GM23338 (cell line): ENCODE measurements at regions not wholly inside any gene's neighbourhood (a gene's known extent, or its start where the extent isn't known, plus 50 kb on each side); places are given as distances from the start of the nearest gene placed in this dataset.

Experiments
- ATAC-seq: fragments of 200-7000 bp; cut with Tn5 transposase; 3 replicates; pipeline ENCODE4 v1.9.1; 2020
- DNase-seq: peaks from one replicate; pipeline ENCODE4 v3.0.0-alpha.2; 2015; ENCODE audit warnings: low spot score
- H2AFZ ChIP-seq: fragments of 200-600 bp; sonication (generic); 2 replicates; pipeline ENCODE4 v1.8.0; 2016; ENCODE audit warnings: antibody characterized with exemption, mild to moderate bottlenecking, moderate library complexity
- H3F3A ChIP-seq: fragments of 200-600 bp; sonication (generic); replicated peaks from 2 replicates; pipeline ENCODE4 v1.8.0; 2017; ENCODE audit warnings: antibody characterized with exemption, mixed run types, low read depth
- H3K27ac ChIP-seq: fragments of 200-600 bp; sonication (generic); 2 replicates; pipeline ENCODE4 v1.6.1; 2016; ENCODE audit warnings: low read depth
- H3K27me3 ChIP-seq: fragments of 200-600 bp; sonication (generic); 2 replicates; pipeline ENCODE4 v1.8.0; 2016; ENCODE audit warnings: mild to moderate bottlenecking, mixed run types, moderate library complexity; ENCODE audit not compliant: insufficient read depth
- H3K36me3 ChIP-seq: fragments of 200-600 bp; sonication (generic); 2 replicates; pipeline ENCODE4 v1.8.0; 2016; ENCODE audit warnings: mild to moderate bottlenecking; ENCODE audit not compliant: insufficient read depth
- H3K4me1 ChIP-seq: fragments of 200-600 bp; sonication (generic); 2 replicates; pipeline ENCODE4 v1.8.0; 2016; ENCODE audit warnings: mild to moderate bottlenecking, moderate library complexity; ENCODE audit not compliant: insufficient read depth
- H3K4me2 ChIP-seq: fragments of 200-600 bp; sonication (generic); 2 replicates; pipeline ENCODE4 v1.7.1; 2017; ENCODE audit warnings: mixed run types
- H3K4me3 ChIP-seq: fragments of 200-600 bp; sonication (generic); 2 replicates; pipeline ENCODE4 v1.6.1; 2016; ENCODE audit warnings: mixed run types
- H3K79me2 ChIP-seq: fragments of 200-600 bp; sonication (generic); replicated peaks from 2 replicates; pipeline ENCODE4 v1.8.0; 2017; ENCODE audit warnings: mild to moderate bottlenecking; ENCODE audit not compliant: insufficient read depth
- H3K9me2 ChIP-seq: fragments of 200-600 bp; sonication (generic); 2 replicates; pipeline ENCODE4 v1.8.0; 2017; ENCODE audit not compliant: insufficient read depth
- H4K20me1 ChIP-seq: fragments of 200-600 bp; sonication (generic); replicated peaks from 2 replicates; pipeline ENCODE4 v1.8.0; 2017; ENCODE audit warnings: mild to moderate bottlenecking; ENCODE audit not compliant: insufficient read depth
- H3K27ac Mint-ChIP-seq: 2 replicates; pipeline ENCODE4 v1.8.0; 2020; ENCODE audit warnings: inconsistent platforms, mild to moderate bottlenecking, moderate library complexity, mixed read lengths
- H3K27me3 Mint-ChIP-seq: 3 replicates; pipeline ENCODE4 v1.8.0; 2022; ENCODE audit warnings: low read depth, mild to moderate bottlenecking, moderate library complexity, mixed read lengths, inconsistent platforms; ENCODE audit not compliant: insufficient read depth, poor library complexity
- H3K36me3 Mint-ChIP-seq: 3 replicates; pipeline ENCODE4 v1.8.0; 2021; ENCODE audit warnings: low read depth, mild to moderate bottlenecking, inconsistent platforms, moderate library complexity, mixed read lengths
- H3K4me1 Mint-ChIP-seq: 3 replicates; pipeline ENCODE4 v1.8.0; 2020; ENCODE audit warnings: mild to moderate bottlenecking, inconsistent platforms, mixed read lengths
- H3K4me3 Mint-ChIP-seq: 3 replicates; pipeline ENCODE4 v1.8.0; 2021; ENCODE audit warnings: moderate library complexity, mild to moderate bottlenecking, inconsistent platforms, mixed read lengths
- H3K9me3 Mint-ChIP-seq: 3 replicates; pipeline ENCODE4 v1.8.0; 2020; ENCODE audit warnings: moderate library complexity, mild to moderate bottlenecking, inconsistent platforms, mixed read lengths
- CREB1 ChIP-seq: fragments of 250-450 bp; sonication (Bioruptor Pico); IDR thresholded peaks from 2 replicates; pipeline ENCODE4 v1.5.0; 2020; ENCODE audit warnings: low read depth, mild to moderate bottlenecking, moderate library complexity
- CTCF ChIP-seq, 2 experiments: fragments of 200-600 bp in 1 of 2; sonication (generic) in 1 of 2; conservative IDR thresholded peaks; 2 replicates each; pipeline versions ENCODE4 v1.5.1 to v1.6.1; 2016 to 2017; ENCODE audit warnings: antibody characterized with exemption in 2 of 2, low read depth in 2 of 2, mild to moderate bottlenecking in 2 of 2, moderate library complexity in 1 of 2
- ETS1 ChIP-seq: IDR thresholded peaks from 2 replicates; pipeline ENCODE4 v1.6.1; 2016; ENCODE audit warnings: antibody characterized with exemption
- EZH2 ChIP-seq: fragments of 200-600 bp; sonication (generic); IDR thresholded peaks from one replicate; pipeline ENCODE4 v1.8.0; 2017; ENCODE audit warnings: antibody characterized with exemption, mild to moderate bottlenecking, low read depth; ENCODE audit not compliant: unreplicated experiment
- EZH2phosphoT487 ChIP-seq: fragments of 200-600 bp; sonication (generic); IDR thresholded peaks from one replicate; pipeline ENCODE4 v1.8.1; 2018; ENCODE audit warnings: antibody characterized with exemption; ENCODE audit not compliant: unreplicated experiment
- JUNB ChIP-seq: IDR thresholded peaks from one replicate; pipeline ENCODE4 v1.6.1; 2016; ENCODE audit warnings: antibody characterized with exemption; ENCODE audit not compliant: unreplicated experiment
- NANOG ChIP-seq: IDR thresholded peaks from 2 replicates; pipeline ENCODE4 v1.6.1; 2016; ENCODE audit warnings: antibody characterized with exemption, borderline replicate concordance
- POLR2AphosphoS5 ChIP-seq: IDR thresholded peaks from 2 replicates; pipeline ENCODE4 v1.6.1; 2016; ENCODE audit warnings: antibody characterized with exemption, low read depth
- STAT1 ChIP-seq: IDR thresholded peaks from one replicate; pipeline ENCODE4 v1.6.1; 2016; ENCODE audit warnings: antibody characterized with exemption; ENCODE audit not compliant: unreplicated experiment
- ZNF114 ChIP-seq: fragments of 250-450 bp; sonication (Bioruptor Pico); IDR thresholded peaks from 2 replicates; pipeline ENCODE4 v1.5.0; 2020; ENCODE audit warnings: mild to moderate bottlenecking, moderate library complexity
- ZNF331 ChIP-seq: fragments of 250-450 bp; sonication (Bioruptor Pico); IDR thresholded peaks from 2 replicates; pipeline ENCODE4 v1.5.0; 2020; ENCODE audit warnings: low read depth, mild to moderate bottlenecking, moderate library complexity
- TF ChIP-seq, protein P1 (sequence below): IDR thresholded peaks from one replicate; pipeline ENCODE4 v1.6.1; 2018; ENCODE audit warnings: antibody characterized with exemption; ENCODE audit not compliant: unreplicated experiment

GRCh38 chrX:13373431-13374187 is 53.8 kb upstream of the ATXN3L start:
- Mint-ChIP-seq H3K27ac (no peak overlapping the region), H3K36me3 (no peaks in the 10 kb centered on the region), H3K4me3 (no peak overlapping the region), H3K27me3 (peaks cover 4% of the 10 kb centered on the region), H3K4me1 (peaks cover 17% of the 10 kb centered on the region; the same call in 2 of the 3 replicates), H3K9me3 (no peaks in the 10 kb centered on the region)
- Histone ChIP-seq H3K4me1 (peaks cover 15% of the 10 kb centered on the region; the same call in 1 of the 2 replicates), H3K9me2 (no peaks in the 10 kb centered on the region), H2AFZ (no peak overlapping the region), H3K4me3 (no peak overlapping the region), H3K27ac (no peak overlapping the region), H3F3A (no peaks in the 10 kb centered on the region), H4K20me1 (no peaks in the 10 kb centered on the region), H3K27me3 (no peaks in the 10 kb centered on the region), H3K36me3 (no peaks in the 10 kb centered on the region), H3K79me2 (no peaks in the 10 kb centered on the region), H3K4me2 (no peak overlapping the region)
- no peak for DNase-seq
- TF ChIP-seq ZNF114 (CRISPR knock-in tag), result no peak
- ATAC-seq, result no peak

- H3K4me3 Mint-ChIP-seq, result no peak overlapping the region
- H3K36me3 Mint-ChIP-seq, result no peaks in the 10 kb centered on the region
- no peak for ATAC-seq
- no peak for DNase-seq
- H3K79me2 ChIP-seq, result no peaks in the 10 kb centered on the region
- H3K36me3 ChIP-seq, result no peaks in the 10 kb centered on the region
- no peaks in the 10 kb centered on the region for H3K9me3 Mint-ChIP-seq
- no peak overlapping the region for H2AFZ ChIP-seq
- no peaks in the 10 kb centered on the region for H3F3A ChIP-seq
- H3K4me1 Mint-ChIP-seq, result peaks cover 21% of the 10 kb centered on the region; the same call in 2 of the 3 replicates
- H3K4me1 ChIP-seq, result peaks cover 18% of the 10 kb centered on the region; the same call in 1 of the 2 replicates
- TF ChIP-seq ZNF114 (CRISPR knock-in tag), result no peak
- no peak for TF ChIP-seq CTCF (conservative IDR thresholded peaks at IDR 0.05; ENCODE audit: low read depth in 2 of 2)
- no peak for TF ChIP-seq EZH2
- no peak for TF ChIP-seq JUNB
- no peak for TF ChIP-seq EZH2phosphoT487
- no peak for TF ChIP-seq ETS1
- TF ChIP-seq ZNF331 (CRISPR knock-in tag), result no peak
- TF ChIP-seq, protein P1, sequence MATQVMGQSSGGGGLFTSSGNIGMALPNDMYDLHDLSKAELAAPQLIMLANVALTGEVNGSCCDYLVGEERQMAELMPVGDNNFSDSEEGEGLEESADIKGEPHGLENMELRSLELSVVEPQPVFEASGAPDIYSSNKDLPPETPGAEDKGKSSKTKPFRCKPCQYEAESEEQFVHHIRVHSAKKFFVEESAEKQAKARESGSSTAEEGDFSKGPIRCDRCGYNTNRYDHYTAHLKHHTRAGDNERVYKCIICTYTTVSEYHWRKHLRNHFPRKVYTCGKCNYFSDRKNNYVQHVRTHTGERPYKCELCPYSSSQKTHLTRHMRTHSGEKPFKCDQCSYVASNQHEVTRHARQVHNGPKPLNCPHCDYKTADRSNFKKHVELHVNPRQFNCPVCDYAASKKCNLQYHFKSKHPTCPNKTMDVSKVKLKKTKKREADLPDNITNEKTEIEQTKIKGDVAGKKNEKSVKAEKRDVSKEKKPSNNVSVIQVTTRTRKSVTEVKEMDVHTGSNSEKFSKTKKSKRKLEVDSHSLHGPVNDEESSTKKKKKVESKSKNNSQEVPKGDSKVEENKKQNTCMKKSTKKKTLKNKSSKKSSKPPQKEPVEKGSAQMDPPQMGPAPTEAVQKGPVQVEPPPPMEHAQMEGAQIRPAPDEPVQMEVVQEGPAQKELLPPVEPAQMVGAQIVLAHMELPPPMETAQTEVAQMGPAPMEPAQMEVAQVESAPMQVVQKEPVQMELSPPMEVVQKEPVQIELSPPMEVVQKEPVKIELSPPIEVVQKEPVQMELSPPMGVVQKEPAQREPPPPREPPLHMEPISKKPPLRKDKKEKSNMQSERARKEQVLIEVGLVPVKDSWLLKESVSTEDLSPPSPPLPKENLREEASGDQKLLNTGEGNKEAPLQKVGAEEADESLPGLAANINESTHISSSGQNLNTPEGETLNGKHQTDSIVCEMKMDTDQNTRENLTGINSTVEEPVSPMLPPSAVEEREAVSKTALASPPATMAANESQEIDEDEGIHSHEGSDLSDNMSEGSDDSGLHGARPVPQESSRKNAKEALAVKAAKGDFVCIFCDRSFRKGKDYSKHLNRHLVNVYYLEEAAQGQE, result no peak
- no peak for TF ChIP-seq POLR2AphosphoS5
- no peak for TF ChIP-seq NANOG
- TF ChIP-seq STAT1, result no peak
- no peak for TF ChIP-seq CREB1 (CRISPR knock-in tag)
- H3K9me2 ChIP-seq, result no peaks in the 10 kb centered on the region
- no peaks in the 10 kb centered on the region for H3K27me3 ChIP-seq
- no peak overlapping the region for H3K4me2 ChIP-seq
- no peak overlapping the region for H3K4me3 ChIP-seq
- no peaks in the 10 kb centered on the region for H4K20me1 ChIP-seq
- H3K27ac Mint-ChIP-seq, result no peak overlapping the region
- H3K27me3 Mint-ChIP-seq, result peaks cover 4% of the 10 kb centered on the region
- H3K27ac ChIP-seq, result no peak overlapping the region
Measured at GRCh38 chrX:13373027-13373426, 53.2 kb upstream of the ATXN3L start.
